ENCODE measurements at regions not wholly inside any gene's neighbourhood (a gene's known extent, or its start where the extent isn't known, plus 50 kb on each side); places are given as distances from the start of the nearest gene placed in this dataset.

DNA sequence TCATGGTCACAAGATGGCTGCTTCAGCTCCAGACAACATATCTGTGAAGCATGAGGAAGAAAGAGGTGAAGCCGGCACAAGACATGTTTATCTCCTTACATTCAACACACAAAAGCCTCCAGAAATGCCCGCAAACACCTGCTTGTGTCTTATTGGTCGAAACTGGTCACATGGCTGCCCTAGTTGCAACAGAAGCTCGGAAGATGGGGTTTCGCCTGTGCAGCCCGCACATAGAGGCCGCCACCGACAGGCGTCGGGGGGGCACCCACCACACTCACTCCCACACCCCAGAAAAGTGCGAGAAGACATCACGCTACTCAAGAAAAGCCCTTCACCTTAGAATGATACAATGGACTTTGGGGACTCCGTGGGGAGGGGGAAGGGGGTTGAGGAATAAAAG lies 63.0 kb upstream of the MGMT start:
- no peak for DNase-seq
- no peak for ATAC-seq

DNA sequence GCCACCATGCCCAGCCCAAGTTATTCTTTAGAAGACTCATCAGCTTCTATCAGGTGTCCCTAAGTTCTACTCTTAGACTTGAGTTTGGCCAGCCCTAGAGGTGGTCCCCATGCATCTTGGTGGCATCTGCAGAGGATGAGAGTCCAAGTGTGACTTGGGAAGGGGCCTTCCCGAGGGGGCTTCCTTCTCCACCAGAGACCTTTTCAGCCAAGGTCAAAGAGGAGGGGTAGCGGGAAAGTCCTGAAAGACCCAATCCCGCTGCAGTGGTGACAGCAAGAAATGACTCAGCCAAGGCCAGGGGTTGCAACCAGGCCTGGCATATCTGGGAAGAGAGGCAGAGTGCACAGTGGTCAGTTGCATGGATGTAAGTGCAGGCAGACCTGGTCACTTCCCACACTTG lies 61.7 kb upstream of the MGMT start:
- ATAC-seq: no peak
- DNase-seq: no peak

DNA sequence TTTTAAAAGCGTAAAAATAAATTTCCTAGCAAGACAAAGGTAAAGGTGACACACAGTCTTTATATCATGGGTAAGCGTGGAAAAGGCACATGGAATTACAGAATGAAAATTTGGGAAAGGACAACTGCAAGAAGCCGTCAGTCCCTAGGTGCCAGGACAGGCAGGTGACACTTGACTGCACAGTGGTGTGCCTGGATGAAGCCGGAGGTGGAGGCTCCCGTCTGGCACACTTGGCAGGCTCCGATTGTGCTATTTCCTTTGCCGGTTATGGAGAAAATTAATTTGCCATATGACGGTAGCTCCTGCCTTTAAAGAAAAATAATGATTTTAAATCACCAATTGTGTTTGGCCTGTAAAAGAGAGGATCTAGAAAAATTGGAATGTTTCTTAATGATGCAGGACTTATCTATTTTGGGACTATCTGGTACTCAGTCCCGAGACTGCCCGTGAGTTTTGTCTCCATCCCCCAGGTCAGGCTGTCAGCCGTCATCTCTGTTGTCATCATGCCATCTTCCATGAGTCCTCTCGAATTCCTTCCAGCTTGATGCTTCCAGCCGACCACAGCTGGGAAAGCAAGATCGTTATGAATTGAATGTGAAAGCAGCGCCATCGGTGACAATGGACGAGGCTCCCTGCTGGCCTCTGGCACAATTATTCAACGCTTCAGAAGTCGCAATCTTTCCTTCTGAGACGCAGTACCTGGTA lies 56.2 kb upstream of the MGMT start:
- ATAC-seq (no peak), DNase-seq (no peak)

DNA sequence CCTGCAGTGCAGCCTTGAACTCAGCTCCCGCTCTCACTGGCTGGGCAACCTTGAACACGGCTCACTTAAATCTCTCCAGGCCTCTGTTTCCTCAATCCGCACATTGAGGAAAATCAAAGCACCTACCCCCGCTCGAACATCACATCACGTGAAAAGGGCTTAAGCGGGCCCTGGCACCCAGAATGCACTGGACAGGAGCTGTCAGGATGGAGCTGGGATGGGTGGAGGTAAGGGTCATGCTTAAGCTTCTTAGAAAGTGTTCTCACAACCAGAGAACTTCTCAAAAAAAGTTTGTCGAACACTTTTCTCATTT lies 55.7 kb upstream of the MGMT start:
- no peak for ATAC-seq
- no peak for DNase-seq

DNA sequence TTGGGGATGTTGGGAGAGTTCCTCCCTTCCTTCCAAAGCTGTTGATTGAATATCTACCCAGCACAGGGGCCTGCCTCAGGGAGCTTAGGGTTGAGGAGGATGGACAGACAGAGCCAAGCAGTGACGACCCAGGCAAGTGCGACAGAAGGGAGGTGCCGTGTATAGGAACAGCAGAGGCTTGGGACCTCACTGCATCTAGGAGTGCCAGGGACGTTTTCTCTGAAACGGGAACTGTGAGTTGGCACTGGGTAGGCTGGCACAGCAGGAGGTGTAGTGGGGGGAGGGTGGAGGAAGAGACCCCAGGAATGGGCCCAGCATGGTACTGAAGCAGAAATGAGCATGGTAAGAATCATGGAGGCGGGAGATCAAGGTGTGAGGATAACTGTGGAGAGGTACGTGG lies 55.3 kb upstream of the MGMT start:
- ATAC-seq: no peak
- DNase-seq: no peak

DNA sequence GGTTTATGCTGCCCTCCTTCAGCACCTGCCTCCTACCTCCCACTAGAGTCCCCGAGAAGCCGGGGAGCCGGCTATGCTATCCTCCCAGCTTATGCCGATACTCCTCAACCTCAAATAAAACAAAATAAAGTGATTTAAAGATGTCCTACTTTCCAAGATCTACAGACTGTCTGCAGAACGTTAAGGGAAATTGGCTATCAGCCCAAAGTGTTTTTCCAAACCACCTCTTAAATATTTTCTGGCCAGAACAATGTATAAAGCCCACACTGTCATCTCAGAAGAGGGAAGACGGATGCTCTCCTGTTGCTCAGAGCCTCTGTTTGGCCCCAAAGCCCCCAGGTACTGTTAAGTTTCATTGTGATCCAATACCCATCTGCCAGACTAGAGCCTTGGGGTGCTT lies 54.0 kb upstream of the MGMT start:
- no peak for ATAC-seq
- DNase-seq: no peak

DNA sequence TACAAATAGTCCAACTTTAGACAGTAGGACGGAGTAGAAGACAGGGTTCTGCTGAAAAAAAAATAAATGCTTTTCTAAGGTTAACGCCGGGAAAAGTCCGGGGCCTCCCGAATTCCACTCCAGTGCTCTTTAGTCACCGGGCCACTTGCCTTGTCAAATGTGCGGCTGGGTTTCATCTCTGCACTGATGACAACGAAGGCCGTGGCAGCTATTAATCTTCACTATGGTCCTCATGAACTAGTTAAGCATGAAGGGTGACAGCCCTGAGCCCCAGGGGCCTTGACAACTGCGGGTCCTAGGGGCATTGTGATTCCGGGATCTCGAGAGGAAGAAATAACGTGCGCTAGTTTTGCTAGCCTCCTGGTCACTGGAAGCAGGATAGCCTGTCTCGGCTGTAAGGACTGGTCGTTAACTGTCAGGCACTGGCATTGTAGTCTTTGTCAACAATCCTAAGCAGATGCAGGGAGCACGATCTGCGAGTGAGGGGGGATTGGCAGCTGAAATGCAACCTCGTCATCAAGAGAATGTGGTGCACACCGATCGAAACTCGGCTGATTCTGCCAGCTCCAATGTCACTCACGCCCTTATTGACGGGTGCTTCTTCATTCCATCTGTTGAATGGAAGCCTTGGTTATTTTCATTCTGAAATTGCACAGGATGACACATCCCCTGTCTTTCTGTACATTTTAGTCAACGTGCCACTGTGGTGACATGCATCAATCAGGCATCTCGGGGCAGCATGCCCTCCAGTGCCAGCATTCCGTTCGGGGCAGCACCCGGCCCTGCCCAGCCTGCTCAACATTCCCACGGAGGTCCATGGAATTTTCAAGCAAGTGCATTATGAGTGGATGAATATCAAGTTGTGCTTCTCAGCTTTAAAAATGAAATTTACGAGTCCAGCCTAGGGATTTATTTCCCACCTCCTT lies 51.6 kb upstream of the MGMT start:
- no peak for DNase-seq
- ATAC-seq: no peak

DNA sequence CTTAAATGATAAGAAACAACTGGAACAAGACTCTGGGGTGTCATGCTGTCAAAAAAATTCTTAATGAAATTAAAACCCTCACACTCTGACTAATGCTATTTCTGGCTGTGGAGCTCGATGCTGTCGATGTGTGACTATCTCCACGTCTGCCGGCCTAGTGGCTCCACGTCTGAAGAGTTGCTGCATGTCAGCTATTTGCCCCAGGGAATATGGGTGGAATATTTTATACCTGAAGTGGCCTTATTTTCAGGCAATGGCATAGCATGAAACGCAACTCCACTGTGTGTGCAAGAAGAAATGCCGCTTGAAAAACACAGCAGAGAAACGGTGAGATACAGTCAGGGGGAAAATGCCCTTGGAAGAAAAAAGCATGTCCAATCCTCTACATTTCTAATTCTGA lies 50.9 kb upstream of the MGMT start:
- DNase-seq: no peak
- no peak for ATAC-seq

DNA sequence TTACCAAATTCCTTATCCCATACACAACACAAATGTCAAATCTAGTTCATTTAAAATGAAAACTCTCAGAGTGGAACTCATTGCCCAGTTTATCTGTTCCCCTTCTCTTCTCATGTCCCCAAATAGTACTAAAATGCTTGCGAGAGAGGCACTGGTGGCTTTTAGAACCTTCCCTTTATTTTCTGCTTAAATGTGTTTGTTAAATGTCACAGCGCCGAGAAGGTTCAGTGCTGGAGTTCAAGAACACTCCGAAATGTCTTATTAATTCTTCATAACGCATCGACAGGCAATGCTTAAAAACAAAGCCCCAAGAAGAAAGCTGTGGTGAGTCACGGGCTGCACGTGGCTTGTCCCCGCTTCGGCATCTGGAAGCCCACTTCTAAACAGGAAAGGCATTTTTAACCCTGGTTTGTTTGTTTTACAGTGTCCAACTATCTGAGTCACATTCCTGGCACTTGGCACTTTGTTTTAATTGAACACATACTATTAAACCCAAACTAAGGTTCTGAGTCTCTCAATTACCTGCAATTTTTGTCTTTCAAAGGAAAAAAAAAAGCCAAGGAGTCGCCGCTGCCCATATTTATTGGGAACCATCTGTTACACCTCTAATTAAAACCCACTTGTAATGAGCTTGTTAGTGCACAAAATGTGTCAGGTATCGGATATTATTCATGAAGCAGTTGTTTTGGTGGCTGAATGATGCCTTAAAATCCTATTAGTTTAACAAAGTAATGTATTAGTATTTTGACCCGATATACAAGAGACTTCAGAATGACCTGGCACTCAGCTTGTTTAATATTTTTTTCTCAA lies 49.9 kb upstream of the MGMT start:
- ATAC-seq (no peak), DNase-seq (no peak)

Measured in stimulated activated naive CD8-positive, alpha-beta T cell treated with anti-CD3 and anti-CD28 coated beads, Interleukin-15, Interleukin-2, amounts not matched to agents 100 U/mL and 50 U/mL, for 24 hours (primary cell).